HUES64 (cell line): ENCODE measurements at regions not wholly inside any gene's neighbourhood (a gene's known extent, or its start where the extent isn't known, plus 50 kb on each side); places are given as distances from the start of the nearest gene placed in this dataset.

ENCODE experiments used
- H3K27ac ChIP-seq: 2 replicates; pipeline ENCODE4 v1.7.0; 2013; ENCODE audit warnings: low read depth, low read length, inconsistent platforms
- H3K27me3 ChIP-seq: 2 replicates; pipeline ENCODE4 v1.6.1; 2013; ENCODE audit warnings: mild to moderate bottlenecking, low read length; ENCODE audit not compliant: insufficient read depth
- H3K36me3 ChIP-seq: 2 replicates; pipeline ENCODE4 v1.6.1; 2013; ENCODE audit warnings: mild to moderate bottlenecking, low read length; ENCODE audit not compliant: insufficient read depth
- H3K4me1 ChIP-seq: 2 replicates; pipeline ENCODE4 v1.6.1; 2013; ENCODE audit warnings: mild to moderate bottlenecking, low read length, moderate library complexity; ENCODE audit not compliant: insufficient read depth
- H3K4me3 ChIP-seq: 2 replicates; pipeline ENCODE4 v1.5.1; 2013; ENCODE audit warnings: mild to moderate bottlenecking, low read length, moderate library complexity
- H3K9ac ChIP-seq: 2 replicates; pipeline ENCODE4 v1.6.1; 2013; ENCODE audit warnings: mild to moderate bottlenecking, low read depth, low read length
- H3K9me3 ChIP-seq: 2 replicates; pipeline ENCODE4 v1.6.1; 2013; ENCODE audit warnings: low read depth, low read length; ENCODE audit not compliant: insufficient read depth
- WGBS: fragments of 150-250, 120-280 bp; methylation state at CpG from one replicate; pipeline ENCODE4 v1.1.7; 2013; ENCODE audit warnings: missing lambda C conversion rate; 5-methylcytosine and 5-hydroxymethylcytosine counted together

DNA sequence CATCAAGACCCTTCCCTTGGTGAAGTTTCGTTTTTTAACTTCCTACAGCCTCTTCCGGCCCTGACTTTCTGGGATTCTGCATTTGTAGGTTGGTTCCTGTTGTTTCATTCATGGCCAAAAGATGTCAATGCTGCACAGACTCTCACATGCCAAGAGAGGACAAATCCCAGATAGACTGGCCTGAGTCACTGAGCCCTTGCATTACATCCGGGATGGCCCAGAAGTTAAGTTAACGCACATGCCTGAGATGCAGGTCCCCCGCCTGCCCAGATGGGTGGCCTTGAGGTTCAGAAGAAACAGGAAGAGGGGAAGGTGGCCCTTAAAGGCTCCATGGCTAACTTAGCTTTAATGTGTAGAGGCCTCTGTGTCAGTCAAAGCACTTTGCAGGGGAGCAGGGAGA is 51.6 kb upstream of the SRGAP3 start:
- H3K9me3 ChIP-seq, result no peaks in the 10 kb centered on the region
- WGBS, result 92% methylated on average over 5 of the region's 5 CpGs

DNA sequence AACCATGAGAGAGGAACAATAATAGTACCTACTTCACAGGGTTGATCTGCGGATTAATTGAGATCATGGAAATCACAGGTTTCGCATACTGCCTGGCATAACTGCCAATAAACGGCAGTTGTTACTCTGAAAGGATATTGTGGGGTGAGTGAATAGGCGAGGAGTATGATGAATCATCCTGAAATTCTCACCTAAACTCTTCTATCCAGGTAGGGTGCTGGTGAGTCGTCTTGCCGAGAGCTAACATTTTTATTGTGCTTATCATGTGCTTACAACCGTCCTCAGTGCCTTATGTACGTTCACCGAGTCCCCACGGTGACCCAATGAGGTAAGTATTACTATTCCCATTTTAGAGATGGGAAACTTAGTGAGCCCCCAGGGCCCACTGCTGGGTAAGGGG is 52.4 kb upstream of the SRGAP3 start:
- Histone ChIP-seq H3K27ac (no peak overlapping the region), H3K36me3 (no peaks in the 10 kb centered on the region), H3K9ac (no peak overlapping the region), H3K27me3 (peaks cover 10% of the 10 kb centered on the region; the same call in 1 of the 2 replicates), H3K4me3 (peak overlapping the region; percentile 55), H3K4me1 (peaks cover 6% of the 10 kb centered on the region; the same call in 1 of the 2 replicates), H3K9me3 (no peaks in the 10 kb centered on the region)
- 79% methylated on average over 9 of the region's 10 CpGs for WGBS

More for the DNA sequence above, 51.6 kb upstream of the SRGAP3 start:
- Histone ChIP-seq H3K9ac (no peak overlapping the region), H3K27me3 (peaks cover 10% of the 10 kb centered on the region; the same call in 1 of the 2 replicates), H3K36me3 (no peaks in the 10 kb centered on the region), H3K4me1 (peaks cover 6% of the 10 kb centered on the region; the same call in 1 of the 2 replicates), H3K27ac (no peak overlapping the region), H3K4me3 (no peak overlapping the region)

GRCh38 chr3:9302425-9303181 is 53.2 kb upstream of the SRGAP3 start:
- Histone ChIP-seq H3K36me3 (no peaks in the 10 kb centered on the region), H3K27ac (no peak overlapping the region), H3K9me3 (no peaks in the 10 kb centered on the region), H3K27me3 (peaks cover 10% of the 10 kb centered on the region; the same call in 1 of the 2 replicates), H3K4me1 (peaks cover 8% of the 10 kb centered on the region; the same call in 1 of the 2 replicates), H3K9ac (0 out of 2 replicates have a peak overlapping the region, but pooled peaks have one; percentile 29), H3K4me3 (peak overlapping the region; percentile 55)
- WGBS, result 18% methylated on average over 23 of the region's 24 CpGs

- no peaks in the 10 kb centered on the region for H3K36me3 ChIP-seq
- H3K9me3 ChIP-seq, result no peaks in the 10 kb centered on the region
- no peaks in the 10 kb centered on the region for H3K27me3 ChIP-seq
- no peak overlapping the region for H3K9ac ChIP-seq
- no peak overlapping the region for H3K27ac ChIP-seq
- no peak overlapping the region for H3K4me3 ChIP-seq
- WGBS, result 89% methylated on average over 3 of the region's 3 CpGs
- H3K4me1 ChIP-seq, result peaks cover 3% of the 10 kb centered on the region; the same call in 1 of the 2 replicates
These were observed 54.4 kb upstream of the THUMPD3 start for GRCh38 chr3:9308298-9308990.

GRCh38 chr3:9310043-9310442 is 52.8 kb upstream of the THUMPD3 start:
- no peaks in the 10 kb centered on the region for H3K36me3 ChIP-seq
- 88% methylated on average over 3 of the region's 3 CpGs for WGBS
- H3K27me3 ChIP-seq, result no peaks in the 10 kb centered on the region
- H3K4me1 ChIP-seq, result peaks cover 3% of the 10 kb centered on the region; the same call in 1 of the 2 replicates
- no peak overlapping the region for H3K27ac ChIP-seq
- no peak overlapping the region for H3K9ac ChIP-seq
- no peaks in the 10 kb centered on the region for H3K9me3 ChIP-seq
- H3K4me3 ChIP-seq, result no peak overlapping the region

DNA sequence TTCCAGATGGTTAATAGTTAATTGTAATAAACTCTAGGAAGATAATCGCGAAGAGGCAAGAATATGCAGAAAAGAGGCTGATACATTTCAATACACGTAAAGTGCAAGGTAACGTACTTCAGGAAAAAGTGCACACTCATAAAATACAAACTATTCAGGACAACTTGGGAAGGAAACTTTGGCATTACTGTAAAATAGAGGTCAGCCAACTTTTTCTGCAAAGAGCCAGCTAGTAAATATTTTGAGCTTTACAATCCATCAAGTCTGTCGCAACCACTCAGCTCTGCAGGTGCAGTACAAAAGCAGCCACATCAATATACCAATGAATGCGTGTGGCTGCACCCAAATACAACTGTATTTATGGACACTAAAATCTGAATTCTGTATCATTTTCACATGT is 51.6 kb upstream of the THUMPD3 start:
- 94% methylated on average over 6 of the region's 6 CpGs for WGBS
- no peaks in the 10 kb centered on the region for H3K9me3 ChIP-seq
- no peaks in the 10 kb centered on the region for H3K27me3 ChIP-seq
- H3K9ac ChIP-seq, result no peak overlapping the region
- H3K4me1 ChIP-seq, result peaks cover 3% of the 10 kb centered on the region; the same call in 1 of the 2 replicates
- H3K36me3 ChIP-seq, result no peaks in the 10 kb centered on the region
- H3K27ac ChIP-seq, result no peak overlapping the region
- H3K4me3 ChIP-seq, result no peak overlapping the region
